SK-N-MC (cell line): ENCODE measurements at regions not wholly inside any gene's neighbourhood (a gene's known extent, or its start where the extent isn't known, plus 50 kb on each side); places are given as distances from the start of the nearest gene placed in this dataset.

ENCODE experiments used
- EZH2 ChIP-seq: fragments of 200-600 bp; sonication (generic); IDR thresholded peaks from one replicate; pipeline ENCODE4 v1.6.1; 2017; ENCODE audit warnings: antibody characterized with exemption
- POLR2AphosphoS5 ChIP-seq: IDR thresholded peaks from 2 replicates; pipeline ENCODE4 v1.6.1; 2012; ENCODE audit warnings: mild to moderate bottlenecking, low read depth, low read length, borderline replicate concordance

GRCh38 chr14:73784181-73784987 lies 67.2 kb upstream of the PTGR2 start:
- TF ChIP-seq POLR2AphosphoS5 (0 out of 2 replicates have a peak, but pooled peaks have one; percentile 11), EZH2 (no peak)
